HepG2 (cell line): ENCODE measurements at regions not wholly inside any gene's neighbourhood (a gene's known extent, or its start where the extent isn't known, plus 50 kb on each side); places are given as distances from the start of the nearest gene placed in this dataset.

Source experiments
- ATAC-seq: fragments of 200-7000 bp; cut with Tn5 transposase; 3 replicates; pipeline ENCODE4 v1.9.1; 2020; ENCODE audit warnings: mild to moderate bottlenecking, moderate library complexity
- BruUV-seq: library from RNA; stranded (reverse); fragments of 400-500 nt; replicated peaks from 2 replicates; lab custom pipeline; 2021; lab: Mats Ljungman, UMichigan
- CTCF ChIA-PET: fragments of 300-600 bp; formaldehyde crosslinking; extraction: SDS; loops from one replicate; lab custom pipeline; 2021; ENCODE audit warnings: low total read pairs, inconsistent platforms, low intra/inter-chr PET ratio; lab: Yijun Ruan, JAX
- POLR2A ChIA-PET: fragments of 350-600 bp; sonication (Branson Sonifier 250); formaldehyde crosslinking; loops from one replicate; lab custom pipeline; 2020; ENCODE audit warnings: antibody characterized with exemption, inconsistent platforms; lab: Yijun Ruan, JAX
- DNase-seq: peaks from one replicate; pipeline ENCODE4 v3.0.0-alpha.2; 2015; ENCODE audit warnings: low spot score
- FAIRE-seq: peaks from 3 replicates; lab custom pipeline; 2011; peaks lifted over from hg19 to GRCh38; lab: Jason Lieb, UNC
- H2AFZ ChIP-seq: one replicate; pipeline ENCODE4 v1.6.1; 2011; ENCODE audit warnings: low read length, inconsistent platforms
- H3K27ac ChIP-seq: fragments of 300-600 bp; 3 replicates; pipeline ENCODE4 v1.8.0; 2011; ENCODE audit warnings: mixed run types, mild to moderate bottlenecking, mixed read lengths, low read length, inconsistent platforms; ENCODE audit not compliant: insufficient read depth; ENCODE audit errors: extremely low read length
- H3K27me3 ChIP-seq, 2 experiments: fragments of 200-600 bp in 1 of 2; 2 replicates in 1 of 2; 3 replicates in 1 of 2; pipeline versions ENCODE4 v1.6.0 to v1.8.0; 2011; ENCODE audit warnings: low read length in 2 of 2, mild to moderate bottlenecking in 2 of 2, moderate library complexity in 2 of 2, inconsistent platforms in 1 of 2; ENCODE audit not compliant: insufficient read depth in 2 of 2, control insufficient read depth in 1 of 2
- H3K36me3 ChIP-seq, 2 experiments: fragments of 200-600 bp in 1 of 2; replicated peaks in 1 of 2; 2 replicates in 1 of 2; 3 replicates in 1 of 2; pipeline versions ENCODE4 v1.5.1 to v1.8.0; 2011; ENCODE audit warnings: low read length in 2 of 2, inconsistent platforms in 1 of 2; ENCODE audit not compliant: insufficient read depth in 2 of 2, control insufficient read depth in 1 of 2
- H3K4me1 ChIP-seq: 2 replicates; pipeline ENCODE4 v1.5.1; 2012; ENCODE audit warnings: low read length, inconsistent platforms; ENCODE audit not compliant: insufficient read depth
- H3K4me2 ChIP-seq: 2 replicates; pipeline ENCODE4 v1.6.0; 2011; ENCODE audit warnings: low read depth, low read length, inconsistent platforms
- H3K4me3 ChIP-seq, 3 experiments: fragments of 200-600 bp in 1 of 3; sonication (generic), shearing (Covaris generic) in 1 of 3; replicated peaks in 1 of 3; 2 replicates each; pipeline ENCODE4 v1.5.1; 2011 to 2016; ENCODE audit warnings: low read length in 3 of 3, inconsistent platforms in 2 of 3, low read depth in 2 of 3, mild to moderate bottlenecking in 2 of 3, control low read depth in 1 of 3, mixed read lengths in 1 of 3; ENCODE audit not compliant: insufficient read depth in 1 of 3
- H3K79me2 ChIP-seq: one replicate; pipeline ENCODE4 v1.6.1; 2011; ENCODE audit warnings: low read length, inconsistent platforms; ENCODE audit not compliant: insufficient read depth
- H3K9ac ChIP-seq: 2 replicates; pipeline ENCODE4 v1.6.0; 2011; ENCODE audit warnings: mild to moderate bottlenecking, low read depth, low read length, inconsistent platforms; ENCODE audit not compliant: insufficient read depth
- H3K9me3 ChIP-seq: 2 replicates; pipeline ENCODE4 v1.5.1; 2012; ENCODE audit warnings: mild to moderate bottlenecking, low read length
- H4K20me1 ChIP-seq: 2 replicates; pipeline ENCODE4 v1.6.0; 2011; ENCODE audit warnings: inconsistent platforms, mild to moderate bottlenecking, low read length, moderate library complexity; ENCODE audit not compliant: insufficient read depth
- CREB1 ChIP-seq, 2 experiments: fragments of 450-650 bp in 1 of 2; IDR thresholded peaks; 2 replicates each; pipeline ENCODE4 v1.6.1; 2016 to 2017; ENCODE audit warnings: control low read depth in 1 of 2, mild to moderate bottlenecking in 1 of 2, missing compliant biosample characterization in 1 of 2, missing genetic modification characterization in 1 of 2
- GPN1 ChIP-seq: sonication (generic); formaldehyde crosslinking; IDR thresholded peaks from 2 replicates; pipeline ENCODE4 v1.5.1; 2020; ENCODE audit warnings: missing genetic modification reagents, borderline replicate concordance
- HBP1 ChIP-seq: IDR thresholded peaks from 2 replicates; pipeline ENCODE4 v1.6.1; 2016; ENCODE audit warnings: low read depth, control low read depth
- KAT2B ChIP-seq: fragments of 150-350 bp; IDR thresholded peaks from 2 replicates; pipeline ENCODE4 v1.6.1; 2014; ENCODE audit warnings: low read depth, low read length, borderline replicate concordance
- KLF13 ChIP-seq: sonication (generic); formaldehyde crosslinking; IDR thresholded peaks from 2 replicates; pipeline ENCODE4 v1.4.0; 2020; ENCODE audit warnings: mild to moderate bottlenecking, missing genetic modification reagents
- NR0B2 ChIP-seq: sonication (generic); formaldehyde crosslinking; IDR thresholded peaks from 2 replicates; pipeline ENCODE4 v1.4.0; 2020; ENCODE audit warnings: mild to moderate bottlenecking, missing genetic modification reagents
- STAT6 ChIP-seq: sonication (generic); formaldehyde crosslinking; IDR thresholded peaks from 2 replicates; pipeline ENCODE4 v1.4.0; 2020; ENCODE audit warnings: missing genetic modification reagents, mild to moderate bottlenecking, borderline replicate concordance
- YEATS4 ChIP-seq: sonication (generic); formaldehyde crosslinking; IDR thresholded peaks from 2 replicates; pipeline ENCODE4 v1.4.0; 2020; ENCODE audit warnings: missing genetic modification reagents, borderline replicate concordance
- ZFP82 ChIP-seq: sonication (generic); formaldehyde crosslinking; IDR thresholded peaks from 2 replicates; pipeline ENCODE4 v1.5.1; 2020; ENCODE audit warnings: mild to moderate bottlenecking, missing genetic modification reagents, borderline replicate concordance
- ZNF264 ChIP-seq: sonication (generic); formaldehyde crosslinking; IDR thresholded peaks from 2 replicates; pipeline ENCODE4 v1.4.0; 2020; ENCODE audit warnings: missing genetic modification reagents
- ZNF3 ChIP-seq: IDR thresholded peaks from 2 replicates; pipeline ENCODE4 v1.7.0; 2017; ENCODE audit warnings: inconsistent platforms
- ZNF34 ChIP-seq: sonication (generic); formaldehyde crosslinking; IDR thresholded peaks from 2 replicates; pipeline ENCODE4 v1.4.0; 2020; ENCODE audit warnings: mild to moderate bottlenecking, missing genetic modification reagents, borderline replicate concordance
- ZNF496 ChIP-seq: sonication (generic); formaldehyde crosslinking; IDR thresholded peaks from 2 replicates; pipeline ENCODE4 v1.8.1; 2023; ENCODE audit warnings: mild to moderate bottlenecking, moderate library complexity, missing genetic modification reagents; ENCODE audit not compliant: insufficient replicate concordance
- ZNF780A ChIP-seq: sonication (generic); formaldehyde crosslinking; IDR thresholded peaks from 2 replicates; pipeline ENCODE4 v1.8.0; 2022; ENCODE audit warnings: mild to moderate bottlenecking, missing genetic modification reagents, moderate library complexity
- ZNF83 ChIP-seq: sonication (generic); formaldehyde crosslinking; IDR thresholded peaks from 2 replicates; pipeline ENCODE4 v1.4.0; 2020; ENCODE audit warnings: missing genetic modification reagents, mild to moderate bottlenecking, borderline replicate concordance
- WGBS: methylation state at CpG from one replicate; pipeline ENCODE4 v1.1.6; 2017; ENCODE audit warnings: low lambda C conversion rate; 5-methylcytosine and 5-hydroxymethylcytosine counted together
- in situ Hi-C: cut with HindIII; loops from 2 replicates; pipeline ENCODE4 v1.10.0; 2017; ENCODE audit warnings: low pct_unique_long_range_greater_than_20kb; ENCODE audit not compliant: extremely low pct_ligation_motif_present
- intact Hi-C: fragments of 100-400 bp; cut with micrococcal nuclease; formaldehyde crosslinking; loops from one replicate; pipeline ENCODE4 v1.10.0; 2022; ENCODE audit not compliant: unreplicated experiment

- Histone ChIP-seq H3K9me3 (no peaks in the 10 kb centered on the region), H3K36me3 (no peaks in the 10 kb centered on the region), H3K79me2 (no peaks in the 10 kb centered on the region), H3K9ac (no peak overlapping the region), H2AFZ (no peak overlapping the region)
- BruUV-seq = no TSS peak
- ATAC-seq = no peak
- no peak for FAIRE-seq
- TF ChIP-seq HBP1 (CRISPR knock-in tag) (no peak), CREB1 (IDR thresholded peaks at IDR 0.05) (no peak), CREB1 (CRISPR knock-in tag; IDR thresholded peaks at IDR 0.05) (no peak)
- TF ChIP-seq, all 625 proteins: peak for 0
- Histone ChIP-seq H3K4me1 (no peaks in the 10 kb centered on the region), H3K4me3 (no peak overlapping the region), H3K27me3 (no peaks in the 10 kb centered on the region), H3K4me2 (no peak overlapping the region), H3K27ac (no peak overlapping the region), H4K20me1 (0 out of 2 replicates have a peak, but pooled peaks cover 3% of the 10 kb centered on the region)
- POLR2A ChIA-PET = no interaction called here
- no peak for DNase-seq
- 0% methylated on average over 1 of the region's 1 CpG for WGBS
- intact Hi-C loops (no loop called here), in situ Hi-C loops (no loop called here)
- CTCF ChIA-PET = no interaction called here
These were observed 140.8 kb upstream of the TRPC7 start for GRCh38 chr5:136506131-136506530.

GRCh38 chr5:136501133-136501532 is 135.8 kb upstream of the TRPC7 start:
- Histone ChIP-seq H3K79me2 (no peaks in the 10 kb centered on the region), H3K4me3 (no peak overlapping the region), H4K20me1 (0 out of 2 replicates have a peak, but pooled peaks cover 3% of the 10 kb centered on the region), H2AFZ (no peak overlapping the region), H3K9ac (no peak overlapping the region), H3K4me1 (no peaks in the 10 kb centered on the region), H3K9me3 (no peaks in the 10 kb centered on the region), H3K27me3 (no peaks in the 10 kb centered on the region; a peak in 1 of 5 replicates), H3K36me3 (no peaks in the 10 kb centered on the region), H3K27ac (no peak overlapping the region), H3K4me2 (no peak overlapping the region)
- in situ Hi-C loops = no loop called here
- no CpG with 5 or more reads among the region's 1 CpG for WGBS
- no TSS peak for BruUV-seq
- TF ChIP-seq ZNF264 (CRISPR knock-in tag) (no peak), STAT6 (no peak), NR0B2 (CRISPR knock-in tag) (no peak), ZNF83 (no peak), KLF13 (no peak), ZNF3 (CRISPR knock-in tag) (no peak), YEATS4 (no peak), ZNF780A (CRISPR knock-in tag) (no peak), ZNF496 (CRISPR knock-in tag) (no peak), ZFP82 (no peak), KAT2B (no peak), GPN1 (CRISPR knock-in tag) (no peak), ZNF34 (CRISPR knock-in tag) (no peak)
- intact Hi-C loops = no loop called here
- CTCF ChIA-PET = no interaction called here
- ATAC-seq (no peak), DNase-seq (no peak), FAIRE-seq (no peak)
- POLR2A ChIA-PET = no interaction called here
